GM23338 (cell line): ENCODE measurements at regions not wholly inside any gene's neighbourhood (a gene's known extent, or its start where the extent isn't known, plus 50 kb on each side); places are given as distances from the start of the nearest gene placed in this dataset.

Experiments used
- ATAC-seq: fragments of 200-7000 bp; cut with Tn5 transposase; 3 replicates; pipeline ENCODE4 v1.9.1; 2020
- DNase-seq: peaks from one replicate; pipeline ENCODE4 v3.0.0-alpha.2; 2015; ENCODE audit warnings: low spot score
- H2AFZ ChIP-seq: fragments of 200-600 bp; sonication (generic); 2 replicates; pipeline ENCODE4 v1.8.0; 2016; ENCODE audit warnings: antibody characterized with exemption, mild to moderate bottlenecking, moderate library complexity
- H3F3A ChIP-seq: fragments of 200-600 bp; sonication (generic); replicated peaks from 2 replicates; pipeline ENCODE4 v1.8.0; 2017; ENCODE audit warnings: antibody characterized with exemption, mixed run types, low read depth
- H3K27ac ChIP-seq: fragments of 200-600 bp; sonication (generic); 2 replicates; pipeline ENCODE4 v1.6.1; 2016; ENCODE audit warnings: low read depth
- H3K27me3 ChIP-seq: fragments of 200-600 bp; sonication (generic); 2 replicates; pipeline ENCODE4 v1.8.0; 2016; ENCODE audit warnings: mild to moderate bottlenecking, mixed run types, moderate library complexity; ENCODE audit not compliant: insufficient read depth
- H3K36me3 ChIP-seq: fragments of 200-600 bp; sonication (generic); 2 replicates; pipeline ENCODE4 v1.8.0; 2016; ENCODE audit warnings: mild to moderate bottlenecking; ENCODE audit not compliant: insufficient read depth
- H3K4me1 ChIP-seq: fragments of 200-600 bp; sonication (generic); 2 replicates; pipeline ENCODE4 v1.8.0; 2016; ENCODE audit warnings: mild to moderate bottlenecking, moderate library complexity; ENCODE audit not compliant: insufficient read depth
- H3K4me2 ChIP-seq: fragments of 200-600 bp; sonication (generic); 2 replicates; pipeline ENCODE4 v1.7.1; 2017; ENCODE audit warnings: mixed run types
- H3K4me3 ChIP-seq: fragments of 200-600 bp; sonication (generic); 2 replicates; pipeline ENCODE4 v1.6.1; 2016; ENCODE audit warnings: mixed run types
- H3K79me2 ChIP-seq: fragments of 200-600 bp; sonication (generic); replicated peaks from 2 replicates; pipeline ENCODE4 v1.8.0; 2017; ENCODE audit warnings: mild to moderate bottlenecking; ENCODE audit not compliant: insufficient read depth
- H3K9me2 ChIP-seq: fragments of 200-600 bp; sonication (generic); 2 replicates; pipeline ENCODE4 v1.8.0; 2017; ENCODE audit not compliant: insufficient read depth
- H4K20me1 ChIP-seq: fragments of 200-600 bp; sonication (generic); replicated peaks from 2 replicates; pipeline ENCODE4 v1.8.0; 2017; ENCODE audit warnings: mild to moderate bottlenecking; ENCODE audit not compliant: insufficient read depth
- H3K27ac Mint-ChIP-seq: 2 replicates; pipeline ENCODE4 v1.8.0; 2020; ENCODE audit warnings: inconsistent platforms, mild to moderate bottlenecking, moderate library complexity, mixed read lengths
- H3K27me3 Mint-ChIP-seq: 3 replicates; pipeline ENCODE4 v1.8.0; 2022; ENCODE audit warnings: low read depth, mild to moderate bottlenecking, moderate library complexity, mixed read lengths, inconsistent platforms; ENCODE audit not compliant: insufficient read depth, poor library complexity
- H3K36me3 Mint-ChIP-seq: 3 replicates; pipeline ENCODE4 v1.8.0; 2021; ENCODE audit warnings: low read depth, mild to moderate bottlenecking, inconsistent platforms, moderate library complexity, mixed read lengths
- H3K4me1 Mint-ChIP-seq: 3 replicates; pipeline ENCODE4 v1.8.0; 2020; ENCODE audit warnings: mild to moderate bottlenecking, inconsistent platforms, mixed read lengths
- H3K4me3 Mint-ChIP-seq: 3 replicates; pipeline ENCODE4 v1.8.0; 2021; ENCODE audit warnings: moderate library complexity, mild to moderate bottlenecking, inconsistent platforms, mixed read lengths
- H3K9me3 Mint-ChIP-seq: 3 replicates; pipeline ENCODE4 v1.8.0; 2020; ENCODE audit warnings: moderate library complexity, mild to moderate bottlenecking, inconsistent platforms, mixed read lengths
- CREB1 ChIP-seq: fragments of 250-450 bp; sonication (Bioruptor Pico); IDR thresholded peaks from 2 replicates; pipeline ENCODE4 v1.5.0; 2020; ENCODE audit warnings: low read depth, mild to moderate bottlenecking, moderate library complexity
- CTCF ChIP-seq, 2 experiments: fragments of 200-600 bp in 1 of 2; sonication (generic) in 1 of 2; conservative IDR thresholded peaks; 2 replicates each; pipeline versions ENCODE4 v1.5.1 to v1.6.1; 2016 to 2017; ENCODE audit warnings: antibody characterized with exemption in 2 of 2, low read depth in 2 of 2, mild to moderate bottlenecking in 2 of 2, moderate library complexity in 1 of 2
- ETS1 ChIP-seq: IDR thresholded peaks from 2 replicates; pipeline ENCODE4 v1.6.1; 2016; ENCODE audit warnings: antibody characterized with exemption
- EZH2 ChIP-seq: fragments of 200-600 bp; sonication (generic); IDR thresholded peaks from one replicate; pipeline ENCODE4 v1.8.0; 2017; ENCODE audit warnings: antibody characterized with exemption, mild to moderate bottlenecking, low read depth; ENCODE audit not compliant: unreplicated experiment
- EZH2phosphoT487 ChIP-seq: fragments of 200-600 bp; sonication (generic); IDR thresholded peaks from one replicate; pipeline ENCODE4 v1.8.1; 2018; ENCODE audit warnings: antibody characterized with exemption; ENCODE audit not compliant: unreplicated experiment
- JUNB ChIP-seq: IDR thresholded peaks from one replicate; pipeline ENCODE4 v1.6.1; 2016; ENCODE audit warnings: antibody characterized with exemption; ENCODE audit not compliant: unreplicated experiment
- NANOG ChIP-seq: IDR thresholded peaks from 2 replicates; pipeline ENCODE4 v1.6.1; 2016; ENCODE audit warnings: antibody characterized with exemption, borderline replicate concordance
- POLR2AphosphoS5 ChIP-seq: IDR thresholded peaks from 2 replicates; pipeline ENCODE4 v1.6.1; 2016; ENCODE audit warnings: antibody characterized with exemption, low read depth
- REST ChIP-seq: IDR thresholded peaks from one replicate; pipeline ENCODE4 v1.6.1; 2018; ENCODE audit warnings: antibody characterized with exemption; ENCODE audit not compliant: unreplicated experiment
- STAT1 ChIP-seq: IDR thresholded peaks from one replicate; pipeline ENCODE4 v1.6.1; 2016; ENCODE audit warnings: antibody characterized with exemption; ENCODE audit not compliant: unreplicated experiment
- ZNF114 ChIP-seq: fragments of 250-450 bp; sonication (Bioruptor Pico); IDR thresholded peaks from 2 replicates; pipeline ENCODE4 v1.5.0; 2020; ENCODE audit warnings: mild to moderate bottlenecking, moderate library complexity
- ZNF331 ChIP-seq: fragments of 250-450 bp; sonication (Bioruptor Pico); IDR thresholded peaks from 2 replicates; pipeline ENCODE4 v1.5.0; 2020; ENCODE audit warnings: low read depth, mild to moderate bottlenecking, moderate library complexity
- ZNF462 ChIP-seq: fragments of 250-450 bp; sonication (Bioruptor Pico); IDR thresholded peaks from 2 replicates; pipeline ENCODE4 v1.5.0; 2020; ENCODE audit warnings: mild to moderate bottlenecking, moderate library complexity

GRCh38 chr1:218863987-218864386, 309.7 kb upstream of the LYPLAL1 start:
- no peaks in the 10 kb centered on the region for H3K79me2 ChIP-seq
- H3K4me2 ChIP-seq, result no peak overlapping the region
- ATAC-seq, result no peak
- H3K4me1 ChIP-seq, result no peaks in the 10 kb centered on the region
- DNase-seq, result no peak
- Mint-ChIP-seq H3K27ac (no peak overlapping the region), H3K9me3 (no peaks in the 10 kb centered on the region), H3K36me3 (no peaks in the 10 kb centered on the region), H3K4me1 (no peaks in the 10 kb centered on the region), H3K4me3 (no peak overlapping the region), H3K27me3 (no peaks in the 10 kb centered on the region)
- no peak overlapping the region for H3K4me3 ChIP-seq
- H3K36me3 ChIP-seq, result no peaks in the 10 kb centered on the region
- no peak for TF ChIP-seq CREB1 (CRISPR knock-in tag)
- no peak for TF ChIP-seq ETS1
- no peak for TF ChIP-seq ZNF331
- no peak for TF ChIP-seq EZH2phosphoT487
- TF ChIP-seq NANOG, result no peak
- TF ChIP-seq REST, result no peak
- no peak for TF ChIP-seq STAT1
- no peak for TF ChIP-seq ZNF114 (CRISPR knock-in tag)
- no peak for TF ChIP-seq EZH2
- TF ChIP-seq JUNB, result no peak
- TF ChIP-seq CTCF (conservative IDR thresholded peaks at IDR 0.05; ENCODE audit: low read depth in 2 of 2), result no peak
- no peak for TF ChIP-seq POLR2AphosphoS5
- TF ChIP-seq ZNF462, result no peak
- H3F3A ChIP-seq, result no peaks in the 10 kb centered on the region
- no peaks in the 10 kb centered on the region for H3K27me3 ChIP-seq
- H3K27ac ChIP-seq, result no peak overlapping the region
- no peaks in the 10 kb centered on the region for H4K20me1 ChIP-seq
- no peak overlapping the region for H2AFZ ChIP-seq
- H3K9me2 ChIP-seq, result peaks cover 2% of the 10 kb centered on the region; the same call in 1 of the 2 replicates
